Nephron progenitor cell (in vitro differentiated cells): ENCODE measurements at regions not wholly inside any gene's neighbourhood (a gene's known extent, or its start where the extent isn't known, plus 50 kb on each side); places are given as distances from the start of the nearest gene placed in this dataset.

Source experiments
- DNase-seq: peaks from one replicate; pipeline ENCODE4 v3.0.0; 2021
- H3K27ac Mint-ChIP-seq: 2 replicates; pipeline ENCODE4 v1.8.0; 2021; ENCODE audit warnings: mild to moderate bottlenecking, moderate library complexity, mixed read lengths
- H3K27me3 Mint-ChIP-seq: 2 replicates; pipeline ENCODE4 v1.8.0; 2021; ENCODE audit warnings: mild to moderate bottlenecking, low read depth, mixed read lengths; ENCODE audit not compliant: poor library complexity
- H3K36me3 Mint-ChIP-seq: 2 replicates; pipeline ENCODE4 v1.8.0; 2021; ENCODE audit warnings: low read depth, mixed read lengths
- H3K4me1 Mint-ChIP-seq: 2 replicates; pipeline ENCODE4 v1.8.0; 2021; ENCODE audit warnings: mixed read lengths
- H3K4me3 Mint-ChIP-seq: 2 replicates; pipeline ENCODE4 v1.8.0; 2021; ENCODE audit warnings: mild to moderate bottlenecking, moderate library complexity, mixed read lengths
- H3K9me3 Mint-ChIP-seq: 2 replicates; pipeline ENCODE4 v1.8.0; 2021; ENCODE audit warnings: mild to moderate bottlenecking, moderate library complexity, mixed read lengths
- CTCF ChIP-seq: fragments of 200-600 bp; sonication (generic); IDR thresholded peaks from 2 replicates; pipeline ENCODE4 v1.5.0; 2021; ENCODE audit warnings: antibody characterized with exemption

- Mint-ChIP-seq H3K27ac (no peak overlapping the region), H3K27me3 (no peaks in the 10 kb centered on the region), H3K4me3 (no peak overlapping the region), H3K9me3 (peaks cover 6% of the 10 kb centered on the region), H3K4me1 (peaks cover 27% of the 10 kb centered on the region), H3K36me3 (peaks cover 4% of the 10 kb centered on the region)
- no peak for TF ChIP-seq CTCF
- DNase-seq, result no peak
Observed at GRCh38 chr5:98588215-98588614, 185.2 kb upstream of the RGMB start.

GRCh38 chr5:98593418-98593817 is 180.0 kb upstream of the RGMB start:
- no peaks in the 10 kb centered on the region for H3K27me3 Mint-ChIP-seq
- TF ChIP-seq CTCF, result no peak
- no peak for DNase-seq
- peaks cover 14% of the 10 kb centered on the region for H3K9me3 Mint-ChIP-seq
- H3K4me3 Mint-ChIP-seq, result no peak overlapping the region
- H3K36me3 Mint-ChIP-seq, result peaks cover 4% of the 10 kb centered on the region
- H3K4me1 Mint-ChIP-seq, result peaks cover 11% of the 10 kb centered on the region
- no peak overlapping the region for H3K27ac Mint-ChIP-seq

GRCh38 chr5:98594098-98594497 is 179.4 kb upstream of the RGMB start:
- Mint-ChIP-seq H3K4me3 (no peak overlapping the region), H3K27ac (no peak overlapping the region), H3K27me3 (no peaks in the 10 kb centered on the region), H3K36me3 (peaks cover 4% of the 10 kb centered on the region), H3K9me3 (peaks cover 14% of the 10 kb centered on the region), H3K4me1 (peaks cover 5% of the 10 kb centered on the region)
- no peak for DNase-seq
- TF ChIP-seq CTCF, result no peak

- peaks cover 5% of the 10 kb centered on the region for H3K36me3 Mint-ChIP-seq
- H3K27ac Mint-ChIP-seq, result no peak overlapping the region
- peaks cover 30% of the 10 kb centered on the region for H3K9me3 Mint-ChIP-seq
- no peak overlapping the region for H3K4me3 Mint-ChIP-seq
- no peak for DNase-seq
- no peak for TF ChIP-seq CTCF
- no peaks in the 10 kb centered on the region for H3K27me3 Mint-ChIP-seq
- peaks cover 3% of the 10 kb centered on the region for H3K4me1 Mint-ChIP-seq
Observed at GRCh38 chr5:98599016-98599415, 174.4 kb upstream of the RGMB start.

- Mint-ChIP-seq H3K36me3 (peaks cover 5% of the 10 kb centered on the region), H3K9me3 (peaks cover 26% of the 10 kb centered on the region), H3K27ac (no peak overlapping the region), H3K27me3 (no peaks in the 10 kb centered on the region), H3K4me3 (no peak overlapping the region), H3K4me1 (peaks cover 22% of the 10 kb centered on the region)
- no peak for TF ChIP-seq CTCF
- no peak for DNase-seq
Observed at GRCh38 chr5:98602534-98603112, 170.8 kb upstream of the RGMB start.

GRCh38 chr5:98603456-98603855 is 170.0 kb upstream of the RGMB start:
- no peak for TF ChIP-seq CTCF
- no peaks in the 10 kb centered on the region for H3K27me3 Mint-ChIP-seq
- peaks cover 5% of the 10 kb centered on the region for H3K36me3 Mint-ChIP-seq
- peaks cover 23% of the 10 kb centered on the region for H3K9me3 Mint-ChIP-seq
- DNase-seq, result no peak
- H3K4me1 Mint-ChIP-seq, result peaks cover 22% of the 10 kb centered on the region
- H3K4me3 Mint-ChIP-seq, result no peak overlapping the region
- H3K27ac Mint-ChIP-seq, result no peak overlapping the region
